HG03565 (cell line): ENCODE measurements at regions not wholly inside any gene's neighbourhood (a gene's known extent, or its start where the extent isn't known, plus 50 kb on each side); places are given as distances from the start of the nearest gene placed in this dataset.

Experiments
- ATAC-seq: cut with Tn5 transposase; IDR thresholded peaks from one replicate; pipeline ENCODE4 v1.9.1; 2021; ENCODE audit warnings: mild to moderate bottlenecking, moderate library complexity; ENCODE audit not compliant: unreplicated experiment

DNA sequence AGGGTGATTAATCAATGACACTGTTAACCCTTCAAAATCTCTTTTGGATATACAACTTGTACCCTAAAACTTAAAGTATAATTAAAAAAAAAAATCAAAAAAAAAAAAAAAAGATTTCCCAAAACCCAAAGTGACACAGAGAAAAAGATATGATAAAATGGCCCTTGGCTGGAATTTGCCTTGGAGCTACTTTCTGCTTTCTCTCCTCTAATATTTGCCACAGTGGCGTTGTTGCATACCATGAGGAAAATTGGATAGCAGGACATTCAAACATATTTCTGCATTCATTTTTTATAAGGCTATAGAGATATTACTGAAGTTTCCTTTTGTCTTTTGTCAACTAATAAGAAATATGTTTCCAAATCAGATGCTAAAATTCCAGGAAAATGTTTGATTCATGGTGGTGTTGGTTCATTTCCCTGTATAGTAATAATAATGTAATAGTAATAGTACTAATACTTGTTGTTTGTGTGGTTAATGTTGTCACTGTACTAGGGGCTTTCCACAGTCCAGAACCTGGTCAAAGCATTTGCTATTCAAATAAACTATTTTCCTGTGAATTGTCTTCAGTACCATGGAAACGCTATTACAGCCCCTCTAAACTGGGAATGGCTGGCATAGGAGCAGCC is 441.3 kb upstream of the THBS1 start:
- no peak for ATAC-seq

DNA sequence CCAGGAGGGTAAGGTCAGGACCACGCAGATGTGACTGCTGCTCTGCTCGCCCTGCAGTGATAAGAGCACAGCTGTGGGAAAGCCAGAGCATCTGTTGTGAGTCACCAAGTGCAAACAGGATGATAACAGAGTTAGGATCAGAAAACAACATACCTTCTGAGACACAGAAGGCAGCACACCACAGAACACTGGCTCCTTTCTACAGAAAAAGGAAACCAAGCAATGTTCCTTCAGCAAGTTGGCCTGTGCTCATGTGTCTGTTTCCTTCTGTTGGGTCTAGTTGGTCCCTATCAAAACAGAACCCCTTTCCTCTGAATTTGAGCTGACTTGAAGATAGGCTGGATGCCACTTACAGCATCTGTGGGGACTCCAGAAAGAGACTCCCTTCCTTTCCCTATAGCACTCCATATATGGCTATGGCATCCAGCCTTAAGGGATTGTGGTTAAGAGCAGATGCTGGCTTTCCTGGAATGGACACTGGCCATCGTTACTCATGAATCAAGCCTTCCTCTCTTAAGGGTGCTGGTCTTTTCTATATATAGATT is 440.7 kb upstream of the THBS1 start:
- no peak for ATAC-seq

DNA sequence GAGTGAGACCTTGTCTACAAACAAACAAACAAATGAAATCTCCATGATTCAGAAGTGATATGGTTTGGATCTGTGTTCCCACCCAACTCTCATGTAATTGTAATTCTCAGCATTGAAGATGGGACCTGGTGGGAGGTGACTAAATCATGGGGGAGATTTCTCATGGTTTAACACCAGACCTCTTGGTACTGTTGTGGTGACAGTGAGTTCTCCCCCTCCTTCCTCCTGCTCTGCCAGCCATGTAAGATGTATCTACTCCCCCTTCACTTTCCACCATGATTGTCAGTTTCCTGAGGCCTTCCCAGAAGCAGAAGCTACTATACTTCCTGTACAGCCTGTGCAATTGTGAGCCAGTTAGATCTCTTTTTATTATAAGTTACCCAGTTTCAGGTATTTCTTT is 438.4 kb upstream of the THBS1 start:
- no peak for ATAC-seq

DNA sequence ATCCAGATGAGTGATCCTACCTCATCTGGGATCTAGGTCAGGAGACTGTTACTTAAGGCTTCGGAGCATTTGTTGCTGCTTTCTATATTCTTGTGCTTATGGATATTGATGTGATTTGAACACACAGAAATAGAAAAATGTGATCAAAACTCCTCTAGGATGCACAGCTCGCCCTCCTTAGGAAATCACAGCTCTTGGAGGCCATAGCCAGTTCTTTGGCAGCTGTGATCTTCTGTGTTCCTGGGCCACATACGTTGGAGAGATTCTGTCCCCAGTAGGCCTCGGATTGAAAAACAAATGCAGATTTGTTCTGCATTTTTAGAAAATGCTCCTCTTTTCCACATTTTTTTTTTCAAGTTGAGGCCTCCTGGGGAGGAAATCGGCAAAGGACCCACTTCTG is 437.4 kb upstream of the THBS1 start:
- ATAC-seq, result no peak

DNA sequence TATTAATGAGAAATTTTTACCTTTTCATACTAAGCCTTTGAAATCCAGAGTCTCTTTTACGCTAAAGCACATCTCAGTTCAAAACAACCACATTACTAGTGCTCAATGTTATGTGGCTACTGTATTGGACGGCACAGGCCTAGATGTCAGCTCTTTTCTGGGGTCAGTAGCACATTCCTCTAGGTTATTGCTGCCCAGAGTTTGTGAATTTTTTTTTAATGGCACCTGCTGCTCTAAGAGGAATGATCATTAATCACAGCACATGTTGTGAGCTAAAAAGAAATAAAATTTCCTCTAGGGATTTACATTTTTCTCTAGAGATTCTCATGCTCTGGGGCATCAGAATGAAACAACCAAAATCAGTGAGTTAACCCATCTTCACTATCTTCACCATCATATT is 436.8 kb upstream of the THBS1 start:
- ATAC-seq, result no peak

DNA sequence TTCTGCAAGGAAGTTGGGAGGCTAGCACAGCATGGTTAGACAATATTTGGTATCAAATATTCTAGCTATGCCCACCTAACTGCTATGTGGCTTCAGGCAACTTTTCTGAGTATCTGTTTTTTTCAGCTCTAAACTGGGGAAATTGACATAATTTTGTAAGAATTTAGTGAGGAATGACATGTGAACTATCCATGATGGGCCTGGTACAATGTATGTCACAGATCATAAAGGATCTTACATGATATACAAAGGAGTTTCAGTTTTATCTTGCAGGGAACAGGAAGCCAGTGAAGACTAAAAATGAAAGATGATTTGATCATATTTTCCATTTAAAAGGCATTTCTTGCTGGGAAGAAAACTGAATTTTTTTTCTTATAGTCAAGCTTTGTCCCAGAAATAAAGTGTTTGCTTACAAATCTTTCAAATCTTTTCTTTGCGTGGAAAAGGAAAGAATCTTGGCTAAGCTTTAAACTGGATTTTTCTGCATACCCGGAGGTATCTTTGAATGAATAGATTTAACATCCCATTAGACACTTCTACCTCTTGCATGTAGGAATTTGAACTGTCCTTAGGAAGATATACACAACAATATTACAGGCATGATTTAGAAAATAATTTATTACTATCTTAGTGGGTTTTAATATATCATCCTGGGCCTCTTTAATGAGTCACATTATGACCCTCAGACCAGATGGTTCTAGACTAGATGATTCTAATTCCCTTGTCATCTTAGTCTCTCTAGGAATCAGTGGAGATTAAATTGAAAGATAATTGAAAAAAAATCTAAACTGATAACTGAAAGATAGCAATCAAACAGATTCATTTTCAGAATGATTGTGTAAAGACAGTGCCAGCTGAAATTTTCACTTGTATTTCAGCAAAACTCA is 436.0 kb upstream of the THBS1 start:
- ATAC-seq, result no peak

DNA sequence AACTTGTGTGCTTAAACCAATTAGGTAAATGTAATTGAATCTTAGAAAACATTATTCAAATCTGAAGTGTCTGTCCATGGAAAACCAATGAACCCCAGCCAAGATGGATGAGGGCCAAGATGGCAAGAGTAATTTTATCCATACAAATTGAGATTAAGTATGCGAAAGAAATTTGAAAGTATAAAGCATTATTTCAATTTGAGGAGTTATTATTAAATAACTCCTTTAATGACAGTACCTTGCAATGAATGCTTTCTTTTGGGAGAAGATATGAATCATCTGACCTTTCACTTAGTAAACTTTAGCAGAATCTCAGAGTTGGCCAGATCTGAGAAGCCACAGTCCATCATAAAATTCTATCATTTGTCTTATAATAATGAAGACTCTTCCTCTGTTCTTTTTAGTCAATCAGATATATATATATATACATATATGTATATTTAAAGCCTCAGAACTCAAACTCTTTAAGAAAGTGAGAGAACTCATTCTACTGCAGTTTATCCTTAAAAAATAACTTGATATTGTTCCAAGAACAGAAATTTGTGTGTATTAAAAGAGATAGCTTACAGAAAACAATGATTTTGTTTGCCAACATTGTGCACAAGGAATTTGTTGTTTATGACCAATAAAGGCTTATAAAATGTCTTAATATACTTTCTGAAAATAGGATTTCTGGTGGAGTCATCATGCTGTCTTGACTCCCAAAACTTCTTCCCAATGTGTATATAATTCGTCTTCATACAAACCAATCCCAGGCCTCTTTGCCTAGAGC is 434.8 kb upstream of the THBS1 start:
- ATAC-seq, result no peak

DNA sequence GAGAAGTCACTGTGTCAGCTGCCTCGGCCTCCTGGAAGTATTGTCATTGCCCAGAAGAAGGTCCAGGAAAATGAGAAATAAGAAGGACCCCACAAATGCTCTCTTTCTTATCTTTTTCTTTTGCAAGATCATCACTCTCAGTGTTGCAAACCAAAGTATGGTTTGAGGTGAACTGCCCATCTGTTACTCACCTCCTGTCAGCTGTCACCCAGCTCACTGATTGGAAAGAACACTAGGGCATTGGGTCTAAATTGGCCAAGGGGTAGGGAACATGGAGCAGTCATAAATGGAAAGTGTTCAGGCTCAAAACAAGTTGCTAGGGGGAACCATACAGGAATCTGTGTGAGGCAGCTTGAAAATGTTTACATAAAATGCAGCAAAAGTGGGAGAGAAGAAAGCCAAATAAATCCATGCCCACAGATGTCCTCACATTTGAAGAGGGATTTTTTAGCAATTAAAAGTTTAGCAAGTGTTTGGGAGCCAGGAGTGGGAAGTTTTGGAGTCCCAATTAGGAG is 431.2 kb upstream of the THBS1 start:
- no peak for ATAC-seq

DNA sequence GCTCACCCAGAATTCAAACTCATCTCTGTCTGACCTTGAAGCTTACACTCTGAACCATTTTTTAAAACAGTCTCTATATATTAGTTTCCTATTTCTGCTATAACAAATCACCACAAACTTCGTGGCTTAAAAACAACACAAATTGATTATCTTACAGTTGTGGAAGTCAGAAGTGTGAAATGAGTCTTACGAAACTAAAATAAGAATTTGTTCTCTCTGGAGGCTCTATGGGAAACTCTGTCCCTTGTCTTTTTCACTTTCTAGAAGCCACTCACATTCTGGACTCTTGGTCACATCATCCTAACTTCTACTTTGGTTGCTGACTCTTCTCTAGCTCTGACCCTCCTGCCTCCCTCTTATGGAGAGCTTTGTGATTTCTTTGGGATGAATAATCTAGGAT is 429.3 kb upstream of the THBS1 start:
- no peak for ATAC-seq

DNA sequence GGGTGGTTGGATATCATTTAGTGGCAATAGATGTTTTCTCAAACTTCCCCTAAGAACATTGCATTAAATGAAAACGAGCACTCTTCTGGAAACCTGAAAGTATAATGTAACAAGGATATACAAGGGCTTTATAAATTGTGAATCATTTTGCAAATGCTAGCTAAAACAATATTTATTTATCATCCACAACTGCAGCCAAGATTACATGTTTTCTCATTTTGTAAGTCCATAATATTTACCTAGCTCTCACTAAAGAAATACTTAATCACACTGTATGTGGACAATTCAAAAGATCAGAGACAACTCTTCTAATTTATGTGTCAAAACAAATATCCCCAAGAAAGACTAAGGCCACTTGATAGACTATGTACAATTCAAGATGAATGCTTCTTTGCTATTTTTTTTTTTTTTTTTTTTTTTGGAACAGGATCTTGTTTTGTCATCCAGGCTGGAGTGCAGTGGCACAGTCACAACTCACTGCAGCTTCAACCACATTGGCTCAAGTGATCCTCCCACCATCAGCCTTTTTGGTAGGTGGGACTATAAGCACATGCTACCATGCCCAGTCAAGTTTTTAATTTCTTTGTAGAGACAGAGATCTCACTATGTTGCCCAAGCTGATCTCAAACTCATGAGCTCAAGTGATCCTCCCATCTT is 427.7 kb upstream of the THBS1 start:
- ATAC-seq, result no peak

DNA sequence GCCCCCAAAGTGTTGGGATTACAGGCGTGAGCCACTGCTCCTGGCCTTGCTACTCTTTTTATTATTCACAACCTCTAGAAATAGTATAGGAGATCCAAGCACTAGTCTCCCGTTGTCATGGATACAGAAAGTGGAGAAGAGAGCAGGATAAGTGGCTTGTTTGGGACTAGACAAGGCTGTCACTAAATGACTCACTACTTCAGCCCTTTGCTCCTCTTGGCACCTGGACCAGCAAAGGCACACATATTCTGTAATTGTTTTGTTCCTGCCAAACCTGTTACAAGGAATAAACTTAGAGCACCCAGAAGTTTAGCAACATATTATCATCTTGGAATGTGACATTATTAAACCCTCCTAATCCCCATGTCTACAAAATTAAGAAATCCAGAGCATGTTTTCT is 427.2 kb upstream of the THBS1 start:
- ATAC-seq, result no peak

DNA sequence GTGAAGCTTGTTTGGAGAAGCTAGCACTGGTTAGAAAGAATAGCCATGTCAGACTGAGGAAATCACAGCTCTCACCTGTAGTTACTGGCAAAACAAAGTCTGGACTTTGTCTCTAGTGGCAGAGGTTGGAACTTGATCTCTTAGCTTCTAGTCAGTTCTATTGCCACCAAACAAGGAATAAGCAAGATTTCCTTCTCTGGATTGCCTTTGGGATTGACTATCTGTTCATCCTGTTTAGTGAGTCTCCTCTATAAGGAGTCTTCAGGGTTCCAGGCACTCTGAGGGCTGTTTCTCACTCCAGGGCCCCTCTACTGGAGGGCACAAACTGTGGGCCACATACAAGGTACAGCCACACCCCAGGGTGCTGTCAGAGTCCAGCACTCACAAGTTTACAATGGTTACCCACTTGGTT is 426.6 kb upstream of the THBS1 start:
- no peak for ATAC-seq

DNA sequence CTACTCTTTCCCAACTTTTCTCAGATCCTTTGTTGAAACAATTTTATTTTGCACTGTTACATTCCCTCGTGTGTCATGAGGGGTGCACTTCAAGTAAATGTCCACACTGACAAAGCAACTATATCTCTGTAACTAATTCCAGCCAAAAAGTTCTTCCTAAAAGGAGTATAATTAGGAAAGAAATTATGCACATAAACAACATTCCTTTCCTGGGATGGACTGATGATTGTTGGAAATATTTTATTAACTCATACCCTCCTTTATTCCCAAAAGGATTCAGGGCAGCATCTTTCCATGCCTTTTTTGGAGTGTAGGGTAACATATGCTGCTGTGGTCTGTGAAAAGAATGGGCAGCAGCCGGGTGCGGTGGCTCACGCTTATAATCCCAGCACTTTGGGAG is 426.1 kb upstream of the THBS1 start:
- no peak for ATAC-seq

DNA sequence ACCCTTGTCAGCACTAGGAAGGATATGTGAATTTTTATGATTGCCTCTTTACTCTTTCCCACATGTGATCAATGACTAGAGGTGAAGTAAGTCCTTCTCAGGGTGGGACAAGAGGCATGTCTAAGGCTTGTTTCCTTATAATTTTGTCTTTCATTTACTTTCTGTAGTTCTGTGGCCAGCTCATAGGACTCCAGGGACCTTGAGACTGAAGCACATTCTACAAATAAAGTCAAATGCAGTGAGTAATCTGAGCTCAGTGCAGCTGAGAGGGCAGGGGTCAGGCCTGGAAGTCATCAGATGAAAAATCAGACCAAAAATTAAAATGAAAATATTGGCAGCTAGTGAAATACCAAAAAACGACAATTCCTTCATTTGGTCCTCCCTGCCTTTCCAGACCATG is 424.7 kb upstream of the THBS1 start:
- ATAC-seq, result no peak

DNA sequence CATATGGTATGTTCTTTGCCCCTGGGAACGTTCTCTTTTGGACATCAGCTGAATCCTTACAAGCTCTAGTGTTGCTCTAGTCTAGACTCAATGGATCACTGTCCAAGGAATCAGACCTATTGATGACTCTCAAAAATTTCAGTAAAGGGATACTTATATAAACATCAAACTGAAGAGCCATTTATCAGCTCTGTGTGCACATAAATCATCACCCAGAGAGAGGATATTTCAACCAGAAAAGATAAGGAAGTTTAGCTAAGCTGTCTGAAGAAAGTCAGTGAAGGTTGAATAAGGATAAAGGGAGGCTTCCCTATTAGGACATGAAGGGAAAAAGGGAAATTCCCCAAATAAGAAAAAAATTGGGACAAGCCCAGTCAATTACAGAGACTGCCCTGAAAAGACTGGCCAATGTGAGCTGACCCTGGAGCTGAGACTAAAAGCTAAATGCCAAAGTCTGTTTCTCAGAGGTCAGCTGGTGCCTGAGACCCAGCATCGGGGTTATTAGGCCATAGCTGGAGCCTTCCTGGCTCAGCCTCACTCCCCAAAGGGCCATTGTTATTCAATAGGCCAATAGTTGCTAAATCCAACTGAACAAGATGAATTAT is 424.1 kb upstream of the THBS1 start:
- ATAC-seq, result no peak

DNA sequence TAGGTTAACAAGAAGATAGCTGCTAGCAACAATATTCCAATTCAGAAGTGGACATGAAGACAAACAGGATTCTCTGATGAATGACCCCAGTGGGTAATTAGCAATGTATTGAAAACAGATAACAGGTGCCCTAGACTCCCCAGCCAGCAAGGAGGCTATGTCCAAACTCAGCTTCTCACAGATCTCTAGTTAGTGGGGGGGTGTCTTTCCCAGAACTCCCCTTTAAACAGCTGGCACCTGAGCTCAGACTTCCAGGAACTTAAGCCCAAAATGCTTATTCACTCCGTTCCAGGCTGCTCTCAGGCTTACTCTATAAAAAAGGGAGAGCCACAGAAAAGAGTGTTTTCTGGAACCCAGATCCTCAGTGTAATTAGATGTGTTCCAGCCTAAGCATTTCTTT is 423.0 kb upstream of the THBS1 start:
- ATAC-seq, result no peak

DNA sequence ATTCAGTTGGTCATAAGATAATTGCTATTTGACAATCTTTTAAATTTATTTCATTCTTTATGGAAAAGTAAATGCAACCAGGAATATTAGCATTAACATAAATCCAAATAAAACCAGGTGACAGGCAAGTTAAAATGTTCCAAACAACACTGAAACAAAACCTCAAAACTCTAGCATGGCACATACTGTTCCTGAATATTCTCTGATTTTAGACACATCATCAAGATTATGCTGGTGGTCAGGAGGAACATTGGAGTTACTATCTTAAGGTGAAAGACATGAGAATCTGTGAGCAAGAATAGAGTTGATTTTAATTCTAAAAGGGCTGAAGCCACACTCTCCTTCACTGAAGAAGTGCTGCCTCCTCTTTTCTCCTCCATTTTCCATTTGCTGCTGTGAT is 421.0 kb upstream of the THBS1 start:
- no peak for ATAC-seq

DNA sequence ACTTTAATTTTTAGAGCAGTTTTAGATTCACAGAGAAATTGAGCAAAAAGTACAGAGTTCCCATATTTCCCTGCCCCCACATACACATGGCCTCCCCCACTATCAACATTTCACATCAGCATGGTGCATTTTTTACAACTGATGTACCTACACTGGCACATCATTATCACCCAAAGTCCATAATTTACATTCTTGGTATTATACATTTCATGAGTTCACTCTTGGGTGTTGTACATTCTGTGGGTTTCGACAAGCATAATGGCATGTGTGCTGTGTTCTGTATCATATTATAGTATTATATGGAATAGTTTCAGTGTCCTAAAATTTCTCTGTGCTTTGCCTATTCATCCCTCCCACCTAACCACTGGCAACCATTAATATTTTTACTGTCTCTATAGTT is 419.8 kb upstream of the THBS1 start:
- no peak for ATAC-seq

DNA sequence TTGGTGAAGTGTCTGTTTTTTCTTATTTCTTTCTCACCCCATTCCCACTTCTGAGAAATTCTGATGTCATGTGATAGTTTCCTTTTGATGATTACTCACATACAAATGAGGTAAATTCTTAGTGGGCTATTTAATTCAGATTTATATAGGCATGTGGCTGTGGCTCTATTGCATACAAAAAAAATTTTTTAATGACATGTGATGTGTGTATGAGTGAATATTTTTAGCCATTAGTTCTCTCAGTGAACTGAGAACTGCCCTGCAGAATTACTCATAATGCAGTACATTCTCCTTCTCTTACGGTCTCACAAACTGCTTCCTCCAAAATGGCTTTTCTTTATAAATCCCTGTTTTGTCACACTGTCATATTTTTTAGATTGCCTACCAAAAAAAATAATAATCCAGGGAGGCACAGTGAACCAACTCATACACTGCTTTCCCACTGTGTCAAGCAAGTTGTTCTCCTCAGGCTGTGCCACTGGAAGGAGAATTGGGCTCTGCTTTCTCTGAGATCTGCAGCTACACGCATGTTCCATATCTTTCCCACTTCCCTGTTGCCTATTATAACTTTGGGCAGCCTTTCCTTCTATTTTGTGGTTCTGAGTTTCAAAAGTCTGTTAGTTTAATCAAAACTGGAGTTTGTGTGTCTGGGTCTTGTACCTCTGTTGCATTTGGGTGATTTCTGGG is 415.7 kb upstream of the THBS1 start:
- no peak for ATAC-seq
